ENCODE measurements at regions not wholly inside any gene's neighbourhood (a gene's known extent, or its start where the extent isn't known, plus 50 kb on each side); places are given as distances from the start of the nearest gene placed in this dataset.
"Not testable (repeated sequence)": the region's sequence is repeated elsewhere in the genome, so short reads cannot be mapped to it uniquely, and the experiment has no call there.

DNA sequence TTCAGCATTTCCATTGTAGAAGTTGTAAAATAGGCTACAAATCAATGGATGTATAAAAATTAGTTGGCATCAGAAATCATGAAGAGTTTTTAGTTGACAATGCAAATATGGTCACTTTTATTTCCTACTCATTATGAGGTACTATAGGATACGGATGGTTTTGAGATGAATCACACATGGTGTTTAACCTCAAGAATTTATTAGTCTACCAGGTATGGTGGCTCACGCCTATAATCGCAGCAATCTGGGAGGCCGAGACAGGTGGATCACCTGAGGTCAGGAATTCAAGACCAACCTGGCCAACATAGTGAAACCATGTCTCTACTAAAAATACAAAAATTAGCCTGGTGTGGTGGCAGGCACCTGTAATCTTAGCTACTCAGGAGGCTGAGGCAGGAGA is 1119.0 kb downstream of the NXPH1 start:
- DNase-seq: not testable (repeated sequence)

DNA sequence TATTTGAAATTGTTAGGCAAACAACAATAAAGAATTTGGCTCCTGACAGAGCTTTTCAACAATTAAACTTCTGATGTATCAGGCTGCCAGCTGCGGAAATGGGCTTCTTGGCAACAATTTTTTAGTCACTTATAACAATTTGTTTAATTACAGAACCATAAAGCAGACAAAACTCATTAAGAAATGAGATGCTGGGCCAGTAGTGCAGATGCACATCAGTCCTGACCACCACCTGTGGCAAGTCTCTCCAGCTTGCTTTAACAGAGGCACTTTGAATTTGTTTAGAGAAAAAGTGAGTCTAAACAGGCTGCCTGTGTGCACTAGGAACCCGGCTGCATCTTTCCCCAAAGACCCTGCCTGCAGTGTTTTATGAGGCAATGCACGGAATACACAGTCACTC is 1124.4 kb downstream of the NXPH1 start:
- no peak for DNase-seq

DNA sequence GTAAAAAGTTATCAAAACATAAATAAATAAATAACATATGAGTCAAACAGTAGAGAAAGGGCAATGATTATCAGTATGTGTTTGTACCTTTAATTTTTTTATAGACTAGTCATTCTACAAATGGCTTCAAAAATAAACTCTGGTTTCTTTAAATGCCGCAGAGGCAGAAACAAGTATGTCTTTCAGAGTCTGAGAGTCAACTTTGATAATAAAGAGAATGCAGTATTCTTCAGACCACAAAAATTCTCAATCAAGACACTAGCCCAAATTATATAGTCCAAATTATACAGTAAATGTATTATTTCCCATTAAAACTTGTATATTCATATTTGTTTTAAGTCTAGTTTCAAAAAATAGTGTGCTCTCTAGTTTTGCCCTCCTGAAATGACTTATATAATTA is 1142.3 kb downstream of the NXPH1 start:
- DNase-seq: no peak

DNA sequence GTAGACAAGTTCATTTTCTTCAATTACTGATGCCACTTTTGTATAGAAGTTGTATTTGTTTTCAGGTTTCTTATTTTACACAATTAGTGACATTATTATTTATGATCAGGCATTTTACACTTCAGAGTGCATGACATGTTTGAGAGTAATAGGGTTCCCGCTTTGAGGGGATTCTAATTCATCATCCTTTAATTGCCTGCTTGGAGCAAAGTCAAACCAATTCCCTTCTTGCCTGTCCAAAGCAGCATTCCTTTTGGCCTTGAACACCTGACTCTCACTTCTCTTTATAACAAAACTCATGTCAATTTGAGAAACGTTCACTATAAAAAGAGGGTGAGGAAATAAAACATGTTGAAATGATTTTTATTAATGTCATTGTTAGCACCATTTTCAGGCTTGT is 1149.4 kb downstream of the NXPH1 start:
- DNase-seq: no peak

DNA sequence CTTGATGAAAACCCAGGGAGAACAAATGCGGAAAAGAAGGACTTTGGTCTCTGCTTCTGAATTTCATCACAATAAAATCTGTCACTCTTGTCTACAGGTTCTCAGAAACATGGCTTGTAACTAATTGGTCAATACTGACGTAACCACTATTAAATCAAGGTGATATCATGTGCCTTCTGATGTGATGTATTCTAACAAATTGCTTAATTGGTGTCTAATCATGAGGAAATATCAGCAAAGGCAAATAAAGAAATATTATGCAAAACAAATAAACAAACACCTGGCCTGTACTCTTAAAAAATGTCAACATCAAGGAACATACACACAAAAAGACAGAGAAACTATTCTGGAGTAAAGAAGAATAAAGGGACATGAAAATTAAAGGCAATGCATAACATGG is 1165.0 kb downstream of the NXPH1 start:
- no peak for DNase-seq

GRCh38 chr7:9600974-9601373 is 1167.6 kb downstream of the NXPH1 start:
- DNase-seq: no peak

DNA sequence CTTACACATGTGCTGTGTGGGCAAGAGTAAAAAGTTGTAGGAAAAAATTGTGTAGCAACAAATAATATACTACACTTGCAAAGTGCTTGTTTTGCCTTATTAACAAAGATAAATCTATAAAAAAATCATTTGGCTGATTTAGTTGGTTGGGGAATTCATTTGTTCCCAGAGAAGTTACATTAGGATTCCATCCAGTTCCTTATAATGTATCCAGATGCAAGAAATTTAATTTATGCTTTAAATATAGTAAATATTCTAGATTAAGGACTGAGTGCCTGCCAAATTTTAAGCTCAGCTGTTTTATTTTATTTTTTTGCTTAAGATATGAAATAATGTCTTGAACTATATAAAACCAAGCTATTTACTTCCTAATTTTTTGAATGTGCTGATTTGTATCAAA is 1169.9 kb downstream of the NXPH1 start:
- no peak for DNase-seq

DNA sequence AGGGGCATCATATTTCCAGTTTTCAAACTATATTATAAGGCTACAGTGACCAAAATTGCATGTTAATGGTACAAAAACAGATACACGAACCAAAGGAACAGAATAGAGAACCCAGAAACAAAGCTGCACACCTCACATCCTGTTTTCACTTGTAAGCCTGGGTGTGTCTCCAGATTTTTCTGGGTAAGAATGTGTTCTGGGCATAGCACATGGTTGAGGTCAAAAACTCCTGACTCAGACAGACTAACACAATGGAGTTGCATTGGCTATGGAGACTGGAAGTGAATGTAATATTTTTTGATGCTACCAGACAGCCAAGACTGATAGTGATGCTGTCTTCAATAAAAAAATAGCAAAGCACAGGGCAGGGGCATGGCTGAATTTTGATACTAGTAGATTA is 1175.2 kb downstream of the NXPH1 start:
- no peak for DNase-seq

DNA sequence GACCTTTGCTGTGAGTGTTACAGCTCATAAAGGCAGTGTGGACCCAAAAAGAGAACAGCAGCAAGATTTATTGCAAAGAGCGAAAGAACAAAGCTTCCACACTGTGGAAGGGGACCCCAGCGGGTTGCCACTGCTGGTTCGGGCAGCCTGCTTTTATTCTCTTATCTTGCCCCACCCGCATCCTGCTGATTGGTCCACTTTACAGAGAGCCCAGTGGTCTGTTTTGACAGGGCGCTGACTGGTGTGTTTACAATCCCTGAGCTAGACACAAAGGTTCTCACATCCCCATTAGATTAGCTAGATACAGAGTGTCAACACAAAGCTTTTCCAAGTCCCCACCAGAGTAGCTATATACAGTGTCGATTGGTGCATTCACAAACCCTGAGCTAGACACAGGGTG is 1187.5 kb downstream of the NXPH1 start:
- not testable (repeated sequence) for DNase-seq

DNA sequence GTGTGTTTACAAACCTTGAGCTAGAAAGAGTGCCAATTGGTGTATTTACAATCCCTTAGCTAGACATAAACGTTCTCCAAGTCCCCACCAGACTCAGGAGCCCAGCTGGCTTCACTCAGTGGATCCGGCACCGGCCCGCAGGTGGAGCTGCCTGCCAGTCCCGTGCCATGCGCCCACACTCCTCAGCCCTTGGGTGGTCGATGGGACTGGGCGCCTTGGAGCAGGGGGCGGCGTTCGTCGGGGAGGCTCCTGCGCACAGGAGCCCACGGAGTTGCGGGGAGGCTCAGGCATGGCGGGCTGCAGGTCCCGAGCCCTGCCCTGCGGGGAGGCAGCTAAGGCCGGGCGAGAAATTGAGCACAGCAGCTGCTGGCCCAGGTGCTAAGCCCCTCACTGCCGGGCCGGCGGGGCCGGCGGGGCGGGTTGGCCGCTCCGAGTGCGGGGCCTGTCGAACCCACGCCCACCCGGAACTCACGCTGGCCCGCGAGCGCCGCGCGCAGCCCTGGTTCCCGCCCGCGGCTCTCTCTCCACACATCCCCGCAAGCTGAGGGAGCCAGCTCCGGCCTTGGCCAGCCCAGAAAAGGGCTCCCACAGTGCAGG is 1188.0 kb downstream of the NXPH1 start:
- DNase-seq: not testable (repeated sequence)

DNA sequence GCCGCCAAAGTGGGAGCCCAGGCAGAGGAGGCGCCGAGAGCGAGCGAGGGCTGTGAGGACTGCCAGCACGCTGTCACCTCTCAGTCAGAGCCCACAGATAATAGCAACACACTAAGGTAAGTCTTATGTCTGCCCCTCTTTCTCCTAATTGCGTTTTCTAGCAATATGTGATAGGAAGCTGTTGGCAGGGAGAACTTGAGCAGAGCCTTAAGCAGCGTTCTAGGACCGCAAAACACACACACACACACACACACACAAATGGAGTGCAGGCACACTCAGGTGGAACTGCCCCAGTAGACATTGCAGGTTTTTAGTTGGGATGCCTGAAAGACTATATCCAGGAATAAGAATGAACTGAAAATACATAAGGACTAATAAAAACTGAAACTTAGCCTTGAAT is 1188.5 kb downstream of the NXPH1 start:
- no peak for DNase-seq

DNA sequence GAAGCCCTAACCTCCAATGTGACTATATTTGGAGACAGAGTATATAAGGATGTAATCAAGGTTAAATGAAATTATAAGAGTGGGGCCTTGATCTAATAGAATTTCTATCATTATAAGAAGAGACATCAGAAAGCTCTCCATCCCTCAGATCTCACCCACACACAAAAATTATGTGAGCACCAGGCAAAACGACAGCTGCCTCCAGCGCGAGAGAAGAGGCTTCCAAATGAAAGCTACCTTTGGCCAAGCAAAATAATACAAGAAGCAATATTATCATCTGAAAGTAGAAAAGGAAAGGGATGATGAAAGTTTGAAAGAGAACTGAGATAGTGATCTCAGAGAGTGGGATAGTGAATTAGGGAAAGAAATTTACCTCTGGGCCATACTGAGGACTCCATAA is 1192.5 kb downstream of the NXPH1 start:
- no peak for DNase-seq

DNA sequence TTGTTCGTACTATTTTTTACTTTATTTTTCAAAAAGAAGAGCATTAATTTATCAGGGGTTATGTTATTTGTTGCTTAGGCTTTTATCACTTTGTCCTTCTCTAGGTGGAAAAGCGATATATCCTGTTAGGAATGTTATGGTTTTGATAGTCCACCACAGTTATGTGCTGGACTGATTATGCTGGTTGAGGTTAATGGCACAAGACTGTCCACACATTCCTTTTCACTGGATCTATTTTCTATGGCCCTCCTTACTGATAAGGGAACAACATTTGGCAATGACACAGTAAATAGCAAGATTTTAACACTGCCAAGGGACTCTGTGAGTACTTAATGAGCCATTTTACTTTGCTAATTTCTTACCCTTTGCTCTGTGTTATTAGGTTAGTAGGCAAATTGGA is 1212.3 kb downstream of the NXPH1 start:
- no peak for DNase-seq

DNA sequence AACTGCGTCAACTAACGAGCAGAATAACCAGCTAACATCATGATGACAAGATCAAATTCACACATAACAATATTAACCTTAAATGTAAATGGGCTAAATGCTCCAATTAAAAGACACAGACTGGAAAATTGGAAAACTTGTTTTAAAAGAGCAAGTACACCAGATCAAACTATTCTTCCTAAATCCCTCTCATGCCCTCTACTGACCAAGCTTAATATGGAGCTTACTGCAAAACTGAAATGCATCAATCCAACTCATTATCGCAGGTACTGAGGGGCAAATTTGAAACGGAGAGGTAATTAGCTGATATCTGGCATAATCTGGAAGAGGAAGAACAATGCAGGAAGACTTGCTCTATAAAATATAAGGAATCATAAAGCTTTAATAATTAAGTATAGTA is 1223.8 kb downstream of the NXPH1 start:
- DNase-seq: no peak

DNA sequence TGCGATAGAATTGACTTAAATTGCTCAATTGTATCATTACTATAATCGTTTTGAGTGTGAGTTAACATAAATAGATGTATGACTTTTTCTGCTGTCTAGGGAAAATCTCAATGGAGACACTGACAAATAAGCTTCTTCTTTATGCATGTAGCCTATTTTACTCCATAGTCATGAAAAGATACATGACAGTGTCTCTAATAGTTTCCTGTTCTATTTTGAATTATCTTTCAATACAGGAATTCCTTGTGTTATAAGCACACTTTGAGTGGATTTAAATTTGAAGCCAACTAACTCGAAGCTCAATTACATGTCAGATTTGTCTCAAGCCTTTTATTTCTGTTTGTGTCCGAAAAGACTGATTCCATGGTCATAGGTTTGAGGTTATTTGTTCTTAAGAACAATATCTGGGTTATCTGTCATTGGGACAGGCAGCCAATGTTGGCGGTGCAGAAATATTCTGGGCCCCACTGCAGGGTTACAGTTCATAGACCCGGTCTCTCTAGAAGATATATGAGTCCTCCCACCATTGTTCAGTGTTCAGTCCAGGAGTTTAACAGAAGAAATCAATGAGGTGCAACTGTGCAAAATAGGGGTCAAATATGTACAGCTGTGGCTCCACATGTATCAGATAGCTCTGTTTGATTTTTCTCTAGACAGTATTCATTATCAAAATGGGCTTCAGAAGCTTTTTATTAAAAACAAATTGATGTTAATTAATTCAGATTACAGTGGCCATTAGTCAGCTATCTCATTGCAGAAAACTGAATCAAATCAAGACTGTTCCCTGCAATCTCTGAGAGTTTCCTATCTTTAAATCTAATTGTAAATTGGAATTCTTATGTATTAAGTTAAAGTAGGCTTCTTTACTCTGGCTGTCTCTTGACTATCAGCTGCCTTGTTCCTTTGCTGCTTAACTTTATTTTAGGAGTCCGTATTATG is 1238.8 kb downstream of the NXPH1 start:
- no peak for DNase-seq

- no peak for DNase-seq
Observed at GRCh38 chr7:9680713-9681112, 1247.3 kb downstream of the NXPH1 start.

GRCh38 chr7:9681284-9681683 is 1247.9 kb downstream of the NXPH1 start:
- no peak for DNase-seq

DNA sequence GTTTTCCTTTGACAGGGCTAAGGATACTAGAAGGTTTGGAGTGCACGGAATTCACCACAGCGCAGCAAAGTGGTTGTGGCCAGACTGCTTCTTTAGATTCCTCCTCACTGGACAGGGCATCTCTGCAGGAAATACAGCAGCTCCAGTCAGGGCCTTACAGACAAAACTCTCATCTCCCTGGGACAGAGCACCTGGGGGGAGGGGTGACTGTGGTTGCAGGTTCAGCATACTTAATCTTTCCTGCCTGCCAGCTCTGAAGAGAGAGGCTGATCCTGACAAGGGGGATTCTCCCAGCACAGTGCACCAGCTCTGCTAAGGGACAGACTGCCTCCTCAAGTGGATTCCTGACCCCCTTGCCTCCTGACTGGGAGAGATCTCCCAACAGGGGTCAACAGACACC is 1257.9 kb downstream of the NXPH1 start:
- DNase-seq: no peak

DNA sequence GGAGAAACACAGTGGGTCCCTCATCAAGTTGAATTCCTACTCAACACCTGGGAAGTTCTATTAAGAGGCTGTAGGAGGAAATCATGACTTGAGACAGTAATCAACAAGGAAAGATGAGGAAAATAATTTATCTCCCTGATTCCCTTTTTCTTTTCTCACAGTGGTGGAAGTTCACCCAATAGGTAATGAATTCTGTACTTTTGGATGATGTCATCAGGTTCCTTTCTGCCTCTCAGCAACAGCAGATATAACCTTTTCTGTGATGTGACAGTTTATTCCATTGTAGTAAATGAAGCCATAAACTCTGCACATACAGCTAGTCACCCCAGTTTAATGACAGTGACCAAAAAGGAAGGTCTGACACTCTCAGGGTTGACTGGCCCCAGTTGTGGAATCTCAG is 1265.0 kb downstream of the NXPH1 start:
- DNase-seq: no peak

GRCh38 chr7:9709216-9709615 is 1264.5 kb upstream of the PHF14 start:
- no peak for DNase-seq

DNA sequence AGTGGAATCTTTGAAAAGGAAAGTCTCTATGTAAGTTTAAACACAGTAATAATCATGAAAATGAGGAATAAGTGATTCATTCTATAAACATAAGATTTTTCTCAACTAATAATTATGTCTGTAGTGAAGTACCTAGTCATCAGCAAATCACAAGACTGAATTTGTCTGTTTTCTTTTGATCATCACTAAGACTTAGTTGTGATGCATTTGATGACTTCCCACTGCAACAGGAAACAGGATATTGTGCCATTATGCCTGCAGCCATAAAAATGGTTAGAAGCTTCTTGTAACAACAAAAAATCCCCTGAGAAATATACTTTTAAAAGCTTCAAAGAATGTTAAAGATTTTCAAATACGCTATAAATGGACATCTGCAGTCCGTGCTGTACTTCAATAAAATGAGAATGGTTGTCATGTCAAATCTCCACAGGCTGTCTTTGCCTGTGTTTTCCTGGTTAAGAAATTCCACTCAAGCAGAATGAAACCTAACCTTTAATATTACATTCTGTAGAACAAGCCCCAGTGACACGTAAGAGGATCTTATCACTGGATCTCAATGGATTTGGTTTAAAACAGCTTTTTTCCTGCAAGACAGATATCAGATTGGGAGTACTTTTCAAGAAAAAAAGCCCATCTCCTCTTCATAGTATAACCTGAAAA is 1262.3 kb upstream of the PHF14 start:
- DNase-seq: no peak

DNA sequence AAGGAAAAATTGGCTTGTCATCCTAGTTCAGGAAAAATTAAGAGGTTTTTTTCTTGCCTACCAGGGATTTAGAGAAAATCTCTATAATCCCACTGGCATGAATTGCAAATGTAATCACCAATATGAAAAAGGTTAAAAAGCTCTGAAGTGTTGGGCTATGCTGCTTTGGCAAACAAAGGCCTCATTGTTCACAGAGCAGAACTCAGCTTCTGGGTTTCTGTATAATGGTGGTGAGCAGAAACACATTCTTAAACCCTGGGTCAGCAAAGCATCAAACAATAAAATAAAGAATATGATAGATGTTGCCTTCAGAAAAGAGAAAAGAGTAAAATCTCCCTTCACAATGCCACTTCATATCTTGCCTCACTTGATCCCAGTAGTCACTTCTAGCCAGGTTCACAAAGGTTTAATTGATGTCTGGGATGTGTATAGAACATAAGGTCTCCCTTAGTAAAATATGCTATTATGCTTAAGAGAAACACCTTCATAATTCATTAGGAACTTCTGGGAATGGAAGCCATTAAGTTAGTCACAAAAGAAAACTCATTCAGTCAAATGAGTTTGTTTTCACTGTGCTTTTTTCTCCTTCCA is 1255.5 kb upstream of the PHF14 start:
- no peak for DNase-seq

DNA sequence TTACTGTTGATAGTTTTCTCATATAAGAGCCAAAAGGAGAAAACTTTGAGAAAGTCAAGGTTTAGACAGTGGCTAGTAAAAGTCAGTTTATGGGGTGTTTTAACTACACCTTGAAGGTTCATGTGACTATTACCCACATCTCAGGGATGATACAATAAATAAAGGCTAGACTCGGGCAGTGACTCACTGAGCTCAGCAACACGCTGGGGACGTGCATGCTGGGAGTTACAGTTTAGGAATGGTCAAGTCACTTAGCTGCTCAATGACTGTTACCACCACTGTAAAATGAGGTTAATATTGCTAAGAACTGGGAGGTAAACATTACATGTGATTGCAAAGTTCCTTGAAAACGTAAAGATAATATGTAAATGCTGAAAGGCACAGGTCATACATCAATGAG is 1254.4 kb upstream of the PHF14 start:
- DNase-seq: no peak

DNA sequence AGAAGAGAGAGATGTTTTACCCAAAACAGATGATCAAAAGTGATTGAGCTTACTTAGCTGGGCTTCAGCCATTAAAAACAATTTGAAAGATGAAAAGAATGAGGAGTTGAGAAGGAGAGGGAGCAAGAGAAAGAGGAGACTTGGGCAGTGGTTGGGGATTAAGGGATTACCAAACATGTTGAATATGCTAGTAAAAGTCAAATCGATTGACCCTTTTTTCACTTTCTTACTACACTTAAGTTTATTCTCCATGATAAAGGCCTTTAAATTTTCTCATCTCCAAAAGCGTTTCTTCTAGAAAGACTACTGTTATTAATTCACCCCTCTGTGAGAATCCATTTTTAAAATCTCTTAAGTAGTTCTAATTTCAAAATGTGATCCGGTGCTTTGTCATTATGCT is 1254.0 kb upstream of the PHF14 start:
- no peak for DNase-seq

Measured in hematopoietic multipotent progenitor cell treated with erythropoietin and hydrocortisone succinate and interleukin-3 and kit ligand, for 8 days (in vitro differentiated cells).